Adrenal gland (tissue), 5 donors: ENCODE measurements at regions not wholly inside any gene's neighbourhood (a gene's known extent, or its start where the extent isn't known, plus 50 kb on each side); places are given as distances from the start of the nearest gene placed in this dataset.
"Not testable (repeated sequence)": the region's sequence is repeated elsewhere in the genome, so short reads cannot be mapped to it uniquely, and the experiment has no call there.

Source experiments
- CTCF ChIP-seq, 6 experiments: fragments of 450-650 bp in 4 of 6; fragments of 200-600 bp in 2 of 6; sonication (generic) in 1 of 6; IDR thresholded peaks; 1 replicate in 5 of 6; 2 replicates in 1 of 6; pipeline versions ENCODE4 v1.5.1 to v1.8.0; 2016 to 2021; ENCODE audit warnings: antibody characterized with exemption in 6 of 6, mild to moderate bottlenecking in 2 of 6, moderate library complexity in 1 of 6
- POLR2A ChIP-seq, 2 donors: fragments of 450-650 bp; IDR thresholded peaks; one replicate each; pipeline ENCODE4 v1.6.1; 2017; ENCODE audit warnings: antibody characterized with exemption in 2 of 2, mild to moderate bottlenecking in 2 of 2, moderate library complexity in 1 of 2
- donor health status: DM: no; HTN: no; CAD: no.

- not testable (repeated sequence) for TF ChIP-seq CTCF, POLR2A (IDR thresholded peaks at IDR 0.05)
Measured at GRCh38 chr4:3588517-3589194, 56.4 kb upstream of the LRPAP1 start.
